Neural crest cell (in vitro differentiated cells): ENCODE measurements at regions not wholly inside any gene's neighbourhood (a gene's known extent, or its start where the extent isn't known, plus 50 kb on each side); places are given as distances from the start of the nearest gene placed in this dataset.

Source experiments
- DNase-seq: peaks from one replicate; pipeline ENCODE4 v3.0.0; 2021; ENCODE audit warnings: low read depth, mixed read lengths, low spot score
- H3K27ac Mint-ChIP-seq: one replicate; pipeline ENCODE4 v1.8.0; 2021; ENCODE audit warnings: mild to moderate bottlenecking, mixed read lengths; ENCODE audit not compliant: unreplicated experiment
- H3K27me3 Mint-ChIP-seq: 2 replicates; pipeline ENCODE4 v1.8.0; 2021; ENCODE audit warnings: low read depth, mild to moderate bottlenecking, mixed read lengths
- H3K36me3 Mint-ChIP-seq: 2 replicates; pipeline ENCODE4 v1.8.0; 2021; ENCODE audit warnings: low read depth, mild to moderate bottlenecking, mixed read lengths
- H3K4me1 Mint-ChIP-seq: 2 replicates; pipeline ENCODE4 v1.8.0; 2021; ENCODE audit warnings: mixed read lengths
- H3K4me3 Mint-ChIP-seq: one replicate; pipeline ENCODE4 v1.8.0; 2021; ENCODE audit warnings: mild to moderate bottlenecking, mixed read lengths
- H3K9me3 Mint-ChIP-seq: 2 replicates; pipeline ENCODE4 v1.8.0; 2021; ENCODE audit warnings: mixed read lengths
- TF ChIP-seq, protein P1 (sequence below): fragments of 200-600 bp; sonication (generic); conservative IDR thresholded peaks from 2 replicates; pipeline ENCODE4 v1.5.0; 2021; ENCODE audit warnings: antibody characterized with exemption, mild to moderate bottlenecking

DNA sequence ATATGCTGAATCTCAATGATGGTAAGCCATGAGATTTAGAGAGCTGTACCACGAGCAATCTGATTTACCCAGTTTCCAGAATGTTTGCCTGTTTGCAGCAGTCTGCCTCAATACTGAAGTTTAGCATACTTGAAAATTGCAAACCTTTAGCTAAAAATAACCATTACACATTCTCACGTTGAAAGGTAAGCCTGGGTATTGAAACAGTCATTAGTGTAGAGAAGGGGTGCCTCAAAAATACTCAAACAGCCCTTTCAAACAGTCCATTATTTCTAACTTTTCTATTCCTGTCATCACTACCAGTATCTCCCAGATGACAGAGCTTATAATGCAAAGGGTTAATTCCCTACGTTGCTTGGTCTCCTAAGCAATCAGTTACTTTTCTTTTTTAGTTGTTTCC, 111.8 kb upstream of the MBNL1 start:
- DNase-seq = no peak
- Mint-ChIP-seq H3K36me3 (no peaks in the 10 kb centered on the region), H3K9me3 (no peaks in the 10 kb centered on the region), H3K27me3 (no peaks in the 10 kb centered on the region), H3K4me3 (no peak overlapping the region), H3K4me1 (no peaks in the 10 kb centered on the region), H3K27ac (no peak overlapping the region)
- TF ChIP-seq, protein P1, sequence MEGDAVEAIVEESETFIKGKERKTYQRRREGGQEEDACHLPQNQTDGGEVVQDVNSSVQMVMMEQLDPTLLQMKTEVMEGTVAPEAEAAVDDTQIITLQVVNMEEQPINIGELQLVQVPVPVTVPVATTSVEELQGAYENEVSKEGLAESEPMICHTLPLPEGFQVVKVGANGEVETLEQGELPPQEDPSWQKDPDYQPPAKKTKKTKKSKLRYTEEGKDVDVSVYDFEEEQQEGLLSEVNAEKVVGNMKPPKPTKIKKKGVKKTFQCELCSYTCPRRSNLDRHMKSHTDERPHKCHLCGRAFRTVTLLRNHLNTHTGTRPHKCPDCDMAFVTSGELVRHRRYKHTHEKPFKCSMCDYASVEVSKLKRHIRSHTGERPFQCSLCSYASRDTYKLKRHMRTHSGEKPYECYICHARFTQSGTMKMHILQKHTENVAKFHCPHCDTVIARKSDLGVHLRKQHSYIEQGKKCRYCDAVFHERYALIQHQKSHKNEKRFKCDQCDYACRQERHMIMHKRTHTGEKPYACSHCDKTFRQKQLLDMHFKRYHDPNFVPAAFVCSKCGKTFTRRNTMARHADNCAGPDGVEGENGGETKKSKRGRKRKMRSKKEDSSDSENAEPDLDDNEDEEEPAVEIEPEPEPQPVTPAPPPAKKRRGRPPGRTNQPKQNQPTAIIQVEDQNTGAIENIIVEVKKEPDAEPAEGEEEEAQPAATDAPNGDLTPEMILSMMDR = no peak

DNA sequence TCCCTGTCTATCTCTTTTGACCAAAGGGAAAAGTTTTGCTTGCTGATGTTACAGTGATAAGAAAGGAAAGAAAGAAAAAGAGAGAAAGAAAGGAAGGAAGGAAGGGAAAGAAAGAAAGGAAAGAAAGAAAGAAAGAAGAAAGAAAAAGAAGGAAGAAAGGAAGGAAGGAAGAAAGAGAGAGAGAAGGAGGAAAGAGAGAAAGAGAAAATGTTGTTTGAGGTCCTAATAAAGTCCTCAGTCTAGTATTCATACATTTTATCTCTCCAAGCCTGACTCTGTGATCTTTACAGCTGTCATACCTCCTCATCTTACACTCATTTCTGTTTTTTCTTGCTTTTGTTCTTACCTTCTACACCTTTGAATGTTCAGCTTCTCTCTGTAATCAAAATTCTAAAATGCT, 111.4 kb upstream of the MBNL1 start:
- TF ChIP-seq, protein P1 = no peak
- no peaks in the 10 kb centered on the region for H3K27me3 Mint-ChIP-seq
- no peak overlapping the region for H3K27ac Mint-ChIP-seq
- H3K9me3 Mint-ChIP-seq = no peaks in the 10 kb centered on the region
- DNase-seq = no peak
- H3K36me3 Mint-ChIP-seq = no peaks in the 10 kb centered on the region
- no peaks in the 10 kb centered on the region for H3K4me1 Mint-ChIP-seq
- no peak overlapping the region for H3K4me3 Mint-ChIP-seq

DNA sequence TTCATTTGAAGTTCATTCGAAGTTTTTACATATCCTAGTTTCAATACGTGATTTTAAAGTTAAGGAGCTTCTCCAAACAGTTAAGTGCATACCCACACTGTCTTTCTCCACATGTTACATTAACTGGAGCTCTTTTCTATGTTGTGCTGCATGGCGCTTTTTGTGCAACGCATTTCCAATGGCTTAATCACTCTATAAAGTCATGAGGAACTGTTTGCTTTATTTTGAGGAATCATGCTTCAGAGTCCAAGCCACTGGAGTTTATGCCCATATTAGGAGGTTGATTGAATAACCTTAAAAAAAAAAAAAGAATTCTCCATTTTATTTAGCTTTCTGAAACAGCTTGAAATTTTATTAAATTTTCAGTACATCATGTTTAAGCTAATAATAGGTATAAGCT, 109.4 kb upstream of the MBNL1 start:
- no peak overlapping the region for H3K4me3 Mint-ChIP-seq
- no peaks in the 10 kb centered on the region for H3K9me3 Mint-ChIP-seq
- H3K4me1 Mint-ChIP-seq = no peaks in the 10 kb centered on the region
- TF ChIP-seq, protein P1 = no peak
- no peaks in the 10 kb centered on the region for H3K27me3 Mint-ChIP-seq
- no peak overlapping the region for H3K27ac Mint-ChIP-seq
- no peak for DNase-seq
- no peaks in the 10 kb centered on the region for H3K36me3 Mint-ChIP-seq

DNA sequence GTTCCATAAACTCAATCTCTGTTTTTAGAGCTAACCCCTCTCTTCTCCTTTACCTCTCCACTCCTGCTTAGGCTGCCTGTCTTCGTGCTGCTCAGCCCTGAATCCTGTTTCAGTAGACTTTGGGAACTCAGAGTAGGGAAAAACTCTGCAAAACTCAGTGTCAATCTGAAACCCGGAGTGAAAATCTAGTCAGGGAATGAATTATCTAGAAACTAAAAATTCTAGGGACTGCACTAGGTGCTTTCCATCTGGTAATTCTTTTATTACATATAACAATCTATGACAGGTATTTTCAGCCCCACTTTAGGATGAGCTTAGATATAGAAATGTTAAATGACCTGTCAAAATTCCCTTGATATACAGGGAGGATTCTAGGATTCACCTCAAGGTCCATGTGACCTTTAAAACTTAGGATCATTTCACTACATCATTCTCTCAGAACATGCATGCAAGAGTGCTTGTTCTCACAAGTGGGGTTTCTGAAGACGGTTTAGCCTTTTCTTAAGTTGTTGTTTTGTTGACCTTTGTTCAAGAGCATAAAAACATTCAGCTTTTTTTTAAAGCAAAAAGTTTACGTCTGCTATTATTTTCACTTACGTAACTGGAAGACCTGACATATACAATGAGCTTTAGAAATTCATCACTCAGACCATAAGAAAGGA, 108.2 kb upstream of the MBNL1 start:
- Mint-ChIP-seq H3K4me1 (no peaks in the 10 kb centered on the region), H3K27me3 (no peaks in the 10 kb centered on the region), H3K36me3 (no peaks in the 10 kb centered on the region), H3K4me3 (no peak overlapping the region), H3K27ac (no peak overlapping the region), H3K9me3 (no peaks in the 10 kb centered on the region)
- TF ChIP-seq, protein P1 = no peak
- no peak for DNase-seq

DNA sequence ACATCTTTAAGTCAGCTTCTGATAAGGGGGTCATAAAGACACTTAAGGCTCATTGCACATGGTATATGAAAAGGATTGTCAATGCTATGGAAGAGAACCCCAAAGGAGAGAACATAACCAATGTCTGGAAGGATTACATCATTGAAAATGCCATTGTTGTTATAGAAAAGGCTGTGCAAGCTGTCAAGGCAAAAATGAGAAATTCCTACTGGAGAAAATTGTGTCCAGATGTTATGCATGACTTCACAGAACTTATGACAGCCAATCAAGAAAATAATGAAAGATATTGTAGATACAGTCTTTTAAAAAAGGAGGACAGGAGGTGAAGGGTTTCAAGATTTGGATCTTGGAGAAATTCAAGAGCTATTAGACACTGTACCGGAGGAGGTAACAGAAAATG, 96.3 kb upstream of the MBNL1 start:
- Mint-ChIP-seq H3K27ac (no peak overlapping the region), H3K27me3 (no peaks in the 10 kb centered on the region), H3K9me3 (no peaks in the 10 kb centered on the region), H3K36me3 (no peaks in the 10 kb centered on the region), H3K4me1 (no peaks in the 10 kb centered on the region), H3K4me3 (no peak overlapping the region)
- TF ChIP-seq, protein P1 = no peak
- no peak for DNase-seq
